T47D (cell line): ENCODE measurements at regions not wholly inside any gene's neighbourhood (a gene's known extent, or its start where the extent isn't known, plus 50 kb on each side); places are given as distances from the start of the nearest gene placed in this dataset.

Experiments used
- DNase-seq, 2 experiments: peaks; one replicate each; pipeline versions ENCODE4 v3.0.0 to v3.0.0-alpha.2; 2011 to 2012; ENCODE audit warnings: low read depth in 1 of 2, low spot score in 1 of 2
- JUND ChIP-seq: IDR thresholded peaks from 2 replicates; pipeline ENCODE4 v1.6.1; 2012; ENCODE audit warnings: low read depth
- in situ Hi-C: cut with HindIII; loops from 2 replicates; pipeline ENCODE4 v1.10.0; 2016; ENCODE audit warnings: low sequenced_read_pairs, low pct_unique_long_range_greater_than_20kb

DNA sequence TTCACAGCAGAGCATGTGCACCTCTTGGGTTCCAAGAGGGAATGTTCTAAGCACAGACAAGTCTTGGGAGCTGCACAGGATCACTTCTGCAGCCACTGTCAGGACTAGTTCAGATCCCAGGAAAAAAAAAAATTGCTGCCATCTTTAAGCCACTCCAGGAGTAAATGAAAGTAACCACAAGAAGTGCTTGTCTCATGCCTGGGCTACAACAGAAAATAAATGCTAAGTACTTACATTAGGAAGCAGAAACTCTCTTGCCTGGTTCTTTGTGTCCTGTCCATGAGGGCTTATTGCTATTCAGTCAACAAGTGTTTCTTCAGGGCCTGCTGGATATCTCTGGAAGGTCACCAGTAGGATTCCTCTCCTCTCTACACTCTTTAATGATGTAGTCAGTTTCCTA is 176.1 kb downstream of the KTN1 start:
- in situ Hi-C loops: no loop called here
- TF ChIP-seq JUND: no peak
- DNase-seq: no peak

DNA sequence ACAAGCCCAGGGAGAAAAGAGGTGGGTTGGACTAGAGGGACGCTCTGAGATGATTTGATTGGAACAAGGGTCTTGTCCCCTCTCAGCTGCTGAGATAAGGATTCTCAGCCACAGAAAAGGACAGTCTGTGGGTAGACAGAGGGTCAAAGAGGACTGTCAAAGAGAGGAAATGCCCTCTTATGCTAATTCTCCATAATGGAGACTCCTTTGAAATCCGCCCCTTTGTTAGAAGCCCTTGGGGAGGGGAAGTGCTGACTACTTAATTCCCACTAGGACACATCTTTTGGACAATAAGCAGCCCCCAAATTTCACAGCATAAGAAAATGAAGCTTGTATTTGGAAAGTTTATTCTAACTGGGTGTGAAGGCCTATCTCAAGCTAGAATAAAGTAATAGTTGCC is 176.6 kb downstream of the KTN1 start:
- TF ChIP-seq JUND: no peak
- in situ Hi-C loops: no loop called here
- no peak for DNase-seq

DNA sequence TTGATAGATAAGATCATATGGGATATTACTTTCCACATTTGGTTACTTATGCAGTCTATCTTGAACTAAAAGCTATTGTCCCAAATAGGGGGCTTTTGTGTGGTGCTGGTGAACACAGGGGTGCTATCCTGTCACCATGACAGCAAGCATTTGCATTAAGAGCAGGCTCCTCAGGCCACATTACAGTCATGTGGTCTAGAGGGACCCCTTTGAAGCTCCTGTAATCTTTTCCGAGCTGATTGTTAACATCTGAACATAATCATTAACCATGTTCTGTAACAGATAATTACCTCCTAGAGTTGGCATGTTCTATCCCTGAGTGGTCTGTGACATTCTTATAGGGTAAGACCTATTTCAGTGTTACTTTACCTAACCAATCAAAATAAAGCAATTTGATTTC is 178.8 kb downstream of the KTN1 start:
- in situ Hi-C loops: no loop called here
- DNase-seq: no peak
- TF ChIP-seq JUND: no peak

- DNase-seq: no peak
- in situ Hi-C loops: no loop called here
- TF ChIP-seq JUND: no peak
Observed at GRCh38 chr14:55760789-55761566, 181.0 kb downstream of the KTN1 start.

- TF ChIP-seq JUND: no peak
- in situ Hi-C loops: no loop called here
- no peak for DNase-seq
Observed at GRCh38 chr14:55761651-55762050, 181.6 kb downstream of the KTN1 start.

DNA sequence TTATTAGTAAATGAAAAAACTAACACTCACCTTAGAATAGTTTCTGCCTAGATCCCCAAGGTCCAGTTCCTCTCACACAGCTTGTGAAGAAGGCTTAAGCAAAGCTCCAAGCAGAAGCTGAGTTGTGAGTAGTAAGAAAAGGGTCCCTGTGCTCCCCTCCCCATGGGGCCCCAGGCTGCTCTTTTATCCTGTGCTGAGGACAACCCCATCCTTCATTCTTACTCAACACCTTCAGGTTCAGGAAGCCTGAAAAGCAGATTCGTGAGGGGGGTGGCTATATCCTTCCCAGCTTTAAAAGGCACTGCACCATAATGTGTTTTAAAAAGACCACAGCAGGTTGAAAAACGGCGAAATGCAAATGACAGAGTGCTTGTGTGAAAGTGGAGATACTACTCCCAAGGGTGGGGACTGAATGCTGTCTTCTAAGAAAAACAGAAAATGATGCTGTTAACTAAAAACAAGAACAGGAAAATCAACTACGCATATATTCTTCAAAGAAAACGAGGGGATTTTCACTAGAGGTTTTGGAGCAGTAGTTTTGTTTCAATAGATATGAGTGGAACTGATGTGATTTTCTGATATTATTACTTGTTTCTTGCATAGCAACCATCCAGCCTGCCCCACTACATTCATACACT is 182.7 kb downstream of the KTN1 start:
- DNase-seq: no peak
- no peak for TF ChIP-seq JUND
- in situ Hi-C loops: no loop called here

- TF ChIP-seq JUND: no peak
- DNase-seq: no peak
- in situ Hi-C loops: no loop called here
Observed at GRCh38 chr14:55764784-55765183, 184.8 kb downstream of the KTN1 start.

- TF ChIP-seq JUND: no peak
- no peak for DNase-seq
- in situ Hi-C loops: no loop called here
Observed at GRCh38 chr14:55766071-55766470, 186.1 kb downstream of the KTN1 start.

GRCh38 chr14:55767286-55767685 is 187.3 kb downstream of the KTN1 start:
- no peak for DNase-seq
- in situ Hi-C loops: no loop called here
- TF ChIP-seq JUND: no peak

- in situ Hi-C loops: no loop called here
- DNase-seq: no peak
- no peak for TF ChIP-seq JUND
Observed at GRCh38 chr14:55769877-55770276, 189.9 kb downstream of the KTN1 start.

GRCh38 chr14:55771242-55771981 is 191.4 kb downstream of the KTN1 start:
- in situ Hi-C loops: no loop called here
- DNase-seq: no peak
- TF ChIP-seq JUND: no peak

GRCh38 chr14:55772486-55772885 is 192.5 kb downstream of the KTN1 start:
- no peak for TF ChIP-seq JUND
- in situ Hi-C loops: no loop called here
- DNase-seq: no peak

DNA sequence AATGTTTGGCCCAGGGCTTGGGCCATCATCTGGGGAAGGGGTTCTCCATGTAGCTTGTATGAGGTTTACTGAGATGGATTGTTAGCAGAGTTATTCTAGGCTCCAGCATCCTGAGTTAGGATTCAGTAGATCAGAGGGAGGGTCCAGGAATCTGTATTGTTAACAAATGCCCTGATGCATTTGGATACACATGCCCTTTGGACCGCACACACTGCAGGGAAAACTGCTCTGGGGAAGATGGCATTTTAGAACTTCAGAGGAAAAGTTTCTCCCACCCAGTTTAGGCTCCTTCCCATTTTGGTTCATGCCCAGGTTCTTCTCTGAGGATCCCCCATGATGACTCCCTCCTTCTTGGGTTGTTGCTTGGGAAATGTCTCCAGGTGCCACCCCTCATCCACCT is 193.3 kb downstream of the KTN1 start:
- in situ Hi-C loops: no loop called here

More for the DNA sequence above, 193.3 kb downstream of the KTN1 start:
- TF ChIP-seq JUND: no peak
- DNase-seq: no peak
